ENCODE measurements at regions not wholly inside any gene's neighbourhood (a gene's known extent, or its start where the extent isn't known, plus 50 kb on each side); places are given as distances from the start of the nearest gene placed in this dataset.

GRCh38 chr14:50001151-50001998, 108.5 kb downstream of the ARF6 start:
- TF ChIP-seq CTCF (IDR thresholded peaks at IDR 0.05) (no peak), ZFX (IDR thresholded peaks at IDR 0.05; ENCODE audit: borderline replicate concordance) (no peak)

Data from 22Rv1 (cell line).